H1 (cell line): ENCODE measurements at regions not wholly inside any gene's neighbourhood (a gene's known extent, or its start where the extent isn't known, plus 50 kb on each side); places are given as distances from the start of the nearest gene placed in this dataset.

Experiments used
- CTCF ChIA-PET: fragments of 300-600 bp; sonication (Branson Sonifier 250); formaldehyde crosslinking; loops from one replicate; lab custom pipeline; 2021; ENCODE audit not compliant: partially characterized antibody; lab: Charles Lee
- POLR2A ChIA-PET: fragments of 300-600 bp; sonication (Branson Sonifier 250); formaldehyde crosslinking; loops from one replicate; lab custom pipeline; 2021; ENCODE audit warnings: inconsistent platforms; ENCODE audit not compliant: partially characterized antibody; lab: Charles Lee
- DNase-seq, 2 experiments: peaks; one replicate each; pipeline versions ENCODE4 v3.0.0 to v3.0.0-alpha.2; 2010 to 2022; ENCODE audit warnings: low spot score in 2 of 2, low read depth in 1 of 2, mixed read lengths in 1 of 2
- FAIRE-seq: peaks from 2 replicates; lab custom pipeline; 2011; peaks lifted over from hg19 to GRCh38; lab: Jason Lieb, UNC
- H2AFZ ChIP-seq: 2 replicates; pipeline ENCODE4 v1.8.1; 2012; ENCODE audit warnings: low read length, inconsistent platforms
- H2AK5ac ChIP-seq: 2 replicates; pipeline ENCODE4 v1.6.1; 2013; ENCODE audit warnings: low read depth, low read length
- H2BK120ac ChIP-seq: replicated peaks from 2 replicates; pipeline ENCODE3; 2013; ENCODE audit warnings: low read depth, low read length, inconsistent platforms
- H2BK12ac ChIP-seq: 2 replicates; pipeline ENCODE4 v1.6.1; 2013; ENCODE audit warnings: low read depth, low read length
- H2BK15ac ChIP-seq: 2 replicates; pipeline ENCODE4 v1.6.1; 2013; ENCODE audit warnings: low read length
- H2BK20ac ChIP-seq: 2 replicates; pipeline ENCODE4 v1.6.1; 2013; ENCODE audit warnings: low read length
- H2BK5ac ChIP-seq: 2 replicates; pipeline ENCODE4 v1.6.1; 2013; ENCODE audit warnings: low read depth, low read length
- H3K14ac ChIP-seq: 2 replicates; pipeline ENCODE4 v1.6.1; 2013; ENCODE audit warnings: inconsistent platforms; ENCODE audit not compliant: insufficient read length
- H3K18ac ChIP-seq: 2 replicates; pipeline ENCODE4 v1.6.1; 2013; ENCODE audit warnings: low read length; ENCODE audit errors: extremely low read depth
- H3K23ac ChIP-seq: 2 replicates; pipeline ENCODE4 v1.6.1; 2013; ENCODE audit warnings: inconsistent platforms; ENCODE audit not compliant: insufficient read length
- H3K23me2 ChIP-seq: 2 replicates; pipeline ENCODE4 v1.6.1; 2013; ENCODE audit warnings: low read depth, low read length
- H3K27ac ChIP-seq: 2 replicates; pipeline ENCODE4 v1.6.1; 2011; ENCODE audit warnings: low read depth, low read length, inconsistent platforms
- H3K27me3 ChIP-seq, 4 experiments: replicated peaks in 1 of 4; 1 replicate in 1 of 4; 2 replicates in 3 of 4; pipeline versions ENCODE4 v1.6.1 to v1.8.1; 2011 to 2013; ENCODE audit warnings: low read length in 3 of 4, mild to moderate bottlenecking in 3 of 4, inconsistent platforms in 2 of 4, mixed read lengths in 2 of 4, moderate library complexity in 1 of 4; ENCODE audit not compliant: control insufficient read depth in 3 of 4, insufficient read depth in 3 of 4; ENCODE audit errors: extremely low read depth in 1 of 4
- H3K36me3 ChIP-seq, 4 experiments: 2 replicates each; pipeline versions ENCODE4 v1.6.1 to v1.8.1; 2011 to 2013; ENCODE audit warnings: mild to moderate bottlenecking in 4 of 4, low read length in 3 of 4, moderate library complexity in 2 of 4, control low read depth in 1 of 4, inconsistent platforms in 1 of 4; ENCODE audit not compliant: insufficient read depth in 4 of 4, control insufficient read depth in 2 of 4
- H3K4ac ChIP-seq: replicated peaks from 2 replicates; pipeline ENCODE3; 2013; ENCODE audit warnings: low read length, low read depth, mixed read lengths, inconsistent platforms; ENCODE audit not compliant: insufficient read length
- H3K4me1 ChIP-seq, 4 experiments: replicated peaks in 1 of 4; 1 replicate in 1 of 4; 2 replicates in 3 of 4; pipeline versions ENCODE4 v1.6.1 to v1.8.1; 2011 to 2013; ENCODE audit warnings: low read length in 3 of 4, inconsistent platforms in 2 of 4, mixed read lengths in 1 of 4; ENCODE audit not compliant: insufficient read depth in 4 of 4, control insufficient read depth in 3 of 4
- H3K4me2 ChIP-seq, 2 experiments: 2 replicates each; pipeline versions ENCODE4 v1.6.1 to v1.8.1; 2011 to 2013; ENCODE audit warnings: low read depth in 2 of 2, low read length in 2 of 2, control low read depth in 1 of 2, inconsistent platforms in 1 of 2, mild to moderate bottlenecking in 1 of 2; ENCODE audit not compliant: insufficient read depth in 1 of 2
- H3K4me3 ChIP-seq, 4 experiments: fragments of 200-600, 300-600 bp in 1 of 4; sonication (generic), shearing (Covaris generic), sonication (Bioruptor Twin) in 1 of 4; 2 replicates each; pipeline versions ENCODE4 v1.5.1 to v1.8.1; 2011 to 2016; ENCODE audit warnings: low read length in 4 of 4, low read depth in 3 of 4, control low read depth in 2 of 4, inconsistent platforms in 2 of 4, mild to moderate bottlenecking in 2 of 4, mixed read lengths in 1 of 4, moderate library complexity in 1 of 4; ENCODE audit not compliant: insufficient read depth in 2 of 4; ENCODE audit errors: extremely low read depth in 1 of 4
- H3K56ac ChIP-seq: replicated peaks from 2 replicates; pipeline ENCODE3; 2013; ENCODE audit warnings: low read depth, mild to moderate bottlenecking, mixed read lengths, low read length, inconsistent platforms; ENCODE audit not compliant: insufficient read length
- H3K79me1 ChIP-seq: 2 replicates; pipeline ENCODE4 v1.6.1; 2013; ENCODE audit warnings: low read depth, low read length, control low read depth
- H3K79me2 ChIP-seq, 2 experiments: 2 replicates each; pipeline versions ENCODE4 v1.6.1 to v1.8.1; 2012 to 2013; ENCODE audit warnings: low read length in 2 of 2, mild to moderate bottlenecking in 2 of 2, inconsistent platforms in 1 of 2; ENCODE audit not compliant: insufficient read depth in 2 of 2, control insufficient read depth in 1 of 2
- H3K9ac ChIP-seq, 4 experiments: replicated peaks in 1 of 4; 1 replicate in 1 of 4; 2 replicates in 3 of 4; pipeline versions ENCODE4 v1.6.1 to v1.8.1; 2011 to 2013; ENCODE audit warnings: low read depth in 3 of 4, low read length in 3 of 4, control low read depth in 2 of 4, mild to moderate bottlenecking in 2 of 4, moderate library complexity in 2 of 4, inconsistent platforms in 1 of 4; ENCODE audit errors: extremely low read depth in 1 of 4
- H3K9me3 ChIP-seq, 2 experiments: 2 replicates each; pipeline versions ENCODE4 v1.6.1 to v1.8.1; 2012 to 2013; ENCODE audit warnings: mild to moderate bottlenecking in 2 of 2, moderate library complexity in 2 of 2, control low read depth in 1 of 2, inconsistent platforms in 1 of 2, low read depth in 1 of 2, low read length in 1 of 2, mixed read lengths in 1 of 2; ENCODE audit not compliant: insufficient read depth in 2 of 2
- H4K20me1 ChIP-seq, 2 experiments: replicated peaks in 1 of 2; 2 replicates each; pipeline versions ENCODE3 to v1.8.1; 2011 to 2013; ENCODE audit warnings: inconsistent platforms in 2 of 2, low read length in 2 of 2, mild to moderate bottlenecking in 1 of 2; ENCODE audit not compliant: insufficient read depth in 2 of 2, control insufficient read depth in 1 of 2
- H4K5ac ChIP-seq: 2 replicates; pipeline ENCODE4 v1.6.1; 2013; ENCODE audit warnings: low read length, low read depth, mixed read lengths, inconsistent platforms; ENCODE audit not compliant: insufficient read length
- H4K8ac ChIP-seq: 2 replicates; pipeline ENCODE4 v1.8.0; 2013; ENCODE audit warnings: mild to moderate bottlenecking, moderate library complexity, low read length, inconsistent platforms; ENCODE audit not compliant: insufficient read depth; ENCODE audit errors: extremely low read depth
- H4K91ac ChIP-seq: replicated peaks from 2 replicates; pipeline ENCODE3; 2013; ENCODE audit warnings: low read length, mixed read lengths, inconsistent platforms; ENCODE audit not compliant: insufficient read length
- ATF3 ChIP-seq: IDR thresholded peaks from 2 replicates; pipeline ENCODE4 v1.6.1; 2011; ENCODE audit warnings: low read depth, mild to moderate bottlenecking, low read length; ENCODE audit not compliant: insufficient read depth
- BACH1 ChIP-seq: IDR thresholded peaks from 2 replicates; pipeline ENCODE4 v1.6.1; 2012; ENCODE audit warnings: low read length, improper control_type of control experiment
- CBX5 ChIP-seq: fragments of 300-800, 300-1000 bp; sonication (generic); IDR thresholded peaks from 2 replicates; pipeline ENCODE4 v1.7.1; 2016; ENCODE audit warnings: antibody characterized with exemption, low read length, low read depth
- CBX8 ChIP-seq: fragments of 300-800, 300-1000 bp; sonication (generic); IDR thresholded peaks from 2 replicates; pipeline ENCODE4 v1.7.1; 2016; ENCODE audit warnings: low read depth, low read length, borderline replicate concordance
- CEBPB ChIP-seq: IDR thresholded peaks from 2 replicates; pipeline ENCODE4 v1.6.1; 2012; ENCODE audit warnings: low read depth, low read length
- CHD1 ChIP-seq: IDR thresholded peaks from 2 replicates; pipeline ENCODE4 v1.6.1; 2012; ENCODE audit warnings: low read depth, low read length, improper control_type of control experiment
- E2F6 ChIP-seq: IDR thresholded peaks from 2 replicates; pipeline ENCODE4 v1.6.1; 2012; ENCODE audit warnings: inconsistent platforms
- EZH2 ChIP-seq: fragments of 200-600 bp; sonication (generic); IDR thresholded peaks from 2 replicates; pipeline ENCODE4 v1.7.1; 2012; ENCODE audit warnings: low read depth, mild to moderate bottlenecking, moderate library complexity, low read length, inconsistent platforms; ENCODE audit not compliant: severe bottlenecking
- KDM1A ChIP-seq: fragments of 200-600, 300-600 bp; sonication (generic); IDR thresholded peaks from 2 replicates; pipeline ENCODE4 v1.7.1; 2016; ENCODE audit warnings: mild to moderate bottlenecking, low read length, borderline replicate concordance
- KDM5A ChIP-seq: fragments of 200-600 bp; IDR thresholded peaks from 2 replicates; pipeline ENCODE4 v1.7.1; 2012; ENCODE audit warnings: mild to moderate bottlenecking, low read length, inconsistent platforms, mixed read lengths
- NANOG ChIP-seq: IDR thresholded peaks from 2 replicates; pipeline ENCODE4 v1.6.1; 2011; ENCODE audit warnings: low read length, low read depth, mild to moderate bottlenecking, inconsistent platforms; ENCODE audit not compliant: insufficient read depth, poor library complexity, severe bottlenecking
- RFX5 ChIP-seq: IDR thresholded peaks from 2 replicates; pipeline ENCODE4 v1.6.1; 2011; ENCODE audit warnings: low read depth, low read length, improper control_type of control experiment, borderline replicate concordance
- RNF2 ChIP-seq: fragments of 200-900, 300-1000 bp; sonication (generic); IDR thresholded peaks from 2 replicates; pipeline ENCODE4 v1.7.1; 2016; ENCODE audit warnings: borderline replicate concordance, low read depth, mild to moderate bottlenecking, antibody characterized with exemption, low read length; ENCODE audit not compliant: poor library complexity, severe bottlenecking; ENCODE audit errors: missing control alignments
- SP1 ChIP-seq: IDR thresholded peaks from 2 replicates; pipeline ENCODE4 v1.6.1; 2011; ENCODE audit warnings: low read depth, low read length
- TEAD4 ChIP-seq: IDR thresholded peaks from 2 replicates; pipeline ENCODE4 v1.6.1; 2012; ENCODE audit warnings: low read depth, low read length, inconsistent platforms, mixed read lengths

- no peak overlapping the region for H4K8ac ChIP-seq
- H3K4me1 ChIP-seq, result no peaks in the 10 kb centered on the region
- TF ChIP-seq CEBPB (no peak), E2F6 (no peak), ATF3 (no peak), RFX5 (no peak), TEAD4 (no peak), CBX8 (no peak), KDM5A (no peak), CBX5 (no peak), NANOG (no peak), BACH1 (no peak), CHD1 (no peak), SP1 (no peak), EZH2 (no peak), KDM1A (no peak), RNF2 (no peak)
These were observed 207.5 kb upstream of the NEGR1 start for GRCh38 chr1:72489801-72490200.

More at GRCh38 chr1:72489801-72490200, 207.5 kb upstream of the NEGR1 start:
- no peak overlapping the region for H3K18ac ChIP-seq
- no peaks in the 10 kb centered on the region for H3K79me2 ChIP-seq
- DNase-seq (no peak), FAIRE-seq (no peak)
- no peak overlapping the region for H2AK5ac ChIP-seq
- H3K4me2 ChIP-seq, result no peak overlapping the region
- H3K23me2 ChIP-seq, result no peaks in the 10 kb centered on the region
- no peak overlapping the region for H2BK12ac ChIP-seq
- H3K27me3 ChIP-seq, result no peaks in the 10 kb centered on the region
- H3K56ac ChIP-seq, result no peak overlapping the region
- CTCF ChIA-PET, result no interaction called here
- no peak overlapping the region for H3K4me3 ChIP-seq
- no peak overlapping the region for H3K27ac ChIP-seq
- no peaks in the 10 kb centered on the region for H3K9me3 ChIP-seq
- H4K5ac ChIP-seq, result no peak overlapping the region
- H4K20me1 ChIP-seq, result no peaks in the 10 kb centered on the region
- no peak overlapping the region for H2BK20ac ChIP-seq
- H3K23ac ChIP-seq, result no peak overlapping the region
- no peak overlapping the region for H3K14ac ChIP-seq
- no peak overlapping the region for H4K91ac ChIP-seq
- H2BK15ac ChIP-seq, result no peak overlapping the region; the same call in 1 of the 2 replicates
- H2AFZ ChIP-seq, result no peak overlapping the region
- POLR2A ChIA-PET, result no interaction called here
- no peaks in the 10 kb centered on the region for H3K36me3 ChIP-seq
- H3K4ac ChIP-seq, result no peak overlapping the region
- H3K79me1 ChIP-seq, result no peaks in the 10 kb centered on the region
- H2BK5ac ChIP-seq, result no peak overlapping the region
- H3K9ac ChIP-seq, result no peak overlapping the region
- no peak overlapping the region for H2BK120ac ChIP-seq
